ENCODE measurements at regions not wholly inside any gene's neighbourhood (a gene's known extent, or its start where the extent isn't known, plus 50 kb on each side); places are given as distances from the start of the nearest gene placed in this dataset.

GRCh38 chr4:116328261-116328860, 757.0 kb downstream of the TRAM1L1 start:
- no peak overlapping the region for H3K18ac ChIP-seq (ENCODE audit: insufficient read length, low read depth, low read length)
- no peak overlapping the region for H3K4me3 Mint-ChIP-seq

More at GRCh38 chr4:116328261-116328860, 757.0 kb downstream of the TRAM1L1 start:
- no peaks in the 10 kb centered on the region for H3K79me1 ChIP-seq (ENCODE audit: insufficient read depth, low read depth, low read length, poor library complexity, severe bottlenecking)
- H3K14ac ChIP-seq (ENCODE audit: insufficient read depth, low read length), result no peak overlapping the region
- Mint-ChIP-seq H3K9me3 (no peaks in the 10 kb centered on the region), H3K27ac (no peak overlapping the region), H3K4me1 (no peaks in the 10 kb centered on the region), H3K27me3 (ENCODE audit: low read depth) (no peaks in the 10 kb centered on the region), H3K36me3 (ENCODE audit: insufficient read depth in 1 of 3, low read depth in 3 of 3) (no peaks in the 10 kb centered on the region)
- H2BK12ac ChIP-seq (ENCODE audit: insufficient read length, low read depth, low read length), result no peak overlapping the region
- no peak overlapping the region for H3K4me2 ChIP-seq (ENCODE audit: insufficient read depth, insufficient read length, low read length)
- H4K5ac ChIP-seq (ENCODE audit: insufficient read length, low read depth, low read length), result no peak overlapping the region
- no peak overlapping the region for H3K4ac ChIP-seq (ENCODE audit: low read depth, low read length)
- no peak overlapping the region for H4K91ac ChIP-seq (ENCODE audit: insufficient read length, low read depth, low read length)
- no peak overlapping the region for H3T11ph ChIP-seq (ENCODE audit: low read length)
- DNase-seq, result no peak
- no peak overlapping the region for H2BK20ac ChIP-seq (ENCODE audit: low read depth, low read length, poor library complexity, severe bottlenecking)
- no peak overlapping the region for H3K23ac ChIP-seq (ENCODE audit: insufficient read length, low read depth, low read length)
- H3K27ac ChIP-seq (ENCODE audit: insufficient read length, low read depth, low read length), result no peak overlapping the region
- H3K56ac ChIP-seq (ENCODE audit: insufficient read length, low read depth, low read length), result no peak overlapping the region
- no peak overlapping the region for H2BK15ac ChIP-seq (ENCODE audit: low read depth, low read length)
- H3K27me3 ChIP-seq (ENCODE audit: insufficient read depth, low read length), result no peaks in the 10 kb centered on the region
- no peak overlapping the region for H3K9ac ChIP-seq (ENCODE audit: extremely low read depth, insufficient read length, low read length)
- no peak overlapping the region for H4K8ac ChIP-seq (replicated peaks; ENCODE audit: insufficient read length, low read depth, low read length)
- no CpG with 5 or more reads among the region's 2 CpGs for WGBS (ENCODE audit: extremely low coverage, insufficient read length, low lambda C conversion rate)
- H3K9me3 ChIP-seq (ENCODE audit: control insufficient read depth, low read depth, low read length), result no peaks in the 10 kb centered on the region
- no peak overlapping the region for H2AFZ ChIP-seq (ENCODE audit: low read length)
- H3K23me2 ChIP-seq (ENCODE audit: insufficient read length, low read depth, low read length, poor library complexity, severe bottlenecking), result no peaks in the 10 kb centered on the region
- H3K79me2 ChIP-seq (ENCODE audit: insufficient read depth, low read length), result no peaks in the 10 kb centered on the region
- no peaks in the 10 kb centered on the region for H4K20me1 ChIP-seq (ENCODE audit: control insufficient read depth, insufficient read depth, insufficient read length)
- H3K4me1 ChIP-seq (ENCODE audit: insufficient read depth, low read length), result no peaks in the 10 kb centered on the region
- no peak overlapping the region for H2AK5ac ChIP-seq (ENCODE audit: insufficient read length, low read length)
- TF ChIP-seq CTCF (conservative IDR thresholded peaks at IDR 0.05), result no peak
- H2BK5ac ChIP-seq (ENCODE audit: insufficient read length, low read length), result no peak overlapping the region
- no peak overlapping the region for H2BK120ac ChIP-seq (ENCODE audit: low read depth, low read length, poor library complexity, severe bottlenecking)
